PC-9 (cell line): ENCODE measurements at regions not wholly inside any gene's neighbourhood (a gene's known extent, or its start where the extent isn't known, plus 50 kb on each side); places are given as distances from the start of the nearest gene placed in this dataset.
A peak's percentile ranks its signal among the peaks of the same experiment; 100 is the strongest.

ENCODE experiments used
- BruUV-seq: library from RNA; stranded (reverse); fragments of 400-500 nt; replicated peaks from 2 replicates; lab custom pipeline; 2021; lab: Mats Ljungman, UMichigan
- CTCF ChIA-PET: fragments of 300-600 bp; sonication (Branson Sonifier 250); formaldehyde crosslinking; loops from one replicate; lab custom pipeline; 2022; ENCODE audit warnings: antibody characterized with exemption; lab: Charles Lee
- POLR2A ChIA-PET: fragments of 300-600 bp; sonication (Branson Sonifier 250); formaldehyde crosslinking; loops from one replicate; lab custom pipeline; 2022; ENCODE audit warnings: antibody characterized with exemption; ENCODE audit not compliant: unreplicated experiment; lab: Charles Lee
- DNase-seq, 2 experiments: peaks; one replicate each; pipeline versions ENCODE4 v3.0.0 to v3.0.0-alpha.2; 2015 to 2022; ENCODE audit warnings: mixed read lengths in 1 of 2
- H2AFZ ChIP-seq: fragments of 200-600 bp; sonication (generic); 2 replicates; pipeline ENCODE4 v1.8.1; 2017; ENCODE audit warnings: antibody characterized with exemption
- H3F3A ChIP-seq: fragments of 200-600 bp; sonication (generic); 2 replicates; pipeline ENCODE4 v1.8.1; 2017; ENCODE audit warnings: antibody characterized with exemption, mild to moderate bottlenecking, low read depth; ENCODE audit not compliant: insufficient read depth
- H3K27ac ChIP-seq: fragments of 200-600 bp; sonication (generic); 2 replicates; pipeline ENCODE4 v1.6.1; 2016; ENCODE audit warnings: mixed run types
- H3K27me3 ChIP-seq: fragments of 200-600 bp; sonication (generic); 2 replicates; pipeline ENCODE4 v1.6.1; 2016; ENCODE audit warnings: low read depth, mixed run types; ENCODE audit not compliant: insufficient read depth
- H3K36me3 ChIP-seq: fragments of 200-600 bp; sonication (generic); 2 replicates; pipeline ENCODE4 v1.6.1; 2016; ENCODE audit warnings: low read depth, mixed run types
- H3K4me1 ChIP-seq: fragments of 200-600 bp; sonication (generic); replicated peaks from 2 replicates; pipeline ENCODE4 v1.6.1; 2016; ENCODE audit warnings: mixed run types; ENCODE audit not compliant: insufficient read depth
- H3K4me2 ChIP-seq: fragments of 200-600 bp; sonication (generic); 2 replicates; pipeline ENCODE4 v1.6.1; 2017; ENCODE audit warnings: mixed run types
- H3K4me3 ChIP-seq: fragments of 200-600 bp; sonication (generic); 2 replicates; pipeline ENCODE4 v1.6.1; 2016; ENCODE audit warnings: mixed run types
- H3K79me2 ChIP-seq: fragments of 200-600 bp; sonication (generic); 2 replicates; pipeline ENCODE4 v1.6.1; 2017; ENCODE audit warnings: low read depth, mixed run types
- H3K9me2 ChIP-seq: fragments of 200-600 bp; sonication (generic); 2 replicates; pipeline ENCODE4 v1.8.1; 2017; ENCODE audit warnings: mild to moderate bottlenecking; ENCODE audit not compliant: insufficient read depth
- H3K9me3 ChIP-seq: fragments of 200-600 bp; sonication (generic); 2 replicates; pipeline ENCODE4 v1.8.1; 2016; ENCODE audit warnings: low read depth; ENCODE audit not compliant: insufficient read depth
- H4K20me1 ChIP-seq: fragments of 200-600 bp; sonication (generic); 2 replicates; pipeline ENCODE4 v1.8.1; 2017; ENCODE audit not compliant: insufficient read depth
- EZH2 ChIP-seq: fragments of 200-600 bp; sonication (generic); IDR thresholded peaks from 2 replicates; pipeline ENCODE4 v1.8.0; 2017; ENCODE audit warnings: antibody characterized with exemption, low read depth
- intact Hi-C: fragments of 100-400 bp; cut with micrococcal nuclease; formaldehyde crosslinking; loops from one replicate; pipeline ENCODE4 v1.10.0; 2022; ENCODE audit not compliant: unreplicated experiment
- TF ChIP-seq, protein P1 (sequence below): fragments of 200-600 bp; sonication (generic); conservative IDR thresholded peaks from 2 replicates; pipeline ENCODE4 v1.6.1; 2017; ENCODE audit warnings: mixed run types, antibody characterized with exemption, mild to moderate bottlenecking, moderate library complexity

DNA sequence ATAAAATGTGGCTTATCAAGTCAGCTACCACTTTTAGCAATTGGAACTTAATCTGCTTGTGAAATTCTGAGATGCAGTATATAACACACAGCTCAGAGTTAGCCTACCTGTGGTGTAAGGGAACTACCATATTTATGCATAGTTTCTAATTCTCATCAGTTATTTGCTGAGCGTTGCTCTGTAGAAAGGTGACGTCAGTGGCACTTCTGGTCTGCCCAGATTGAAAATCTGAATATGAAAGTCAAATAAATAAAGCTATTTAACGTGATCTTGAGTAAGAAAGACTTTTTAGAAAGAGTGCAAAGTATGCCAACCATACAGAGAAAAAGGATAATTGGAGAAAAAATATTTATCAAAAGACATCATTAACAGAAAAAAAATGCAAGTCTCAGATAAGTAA lies 938.9 kb upstream of the NOVA1 start:
- CTCF ChIA-PET, result no interaction called here
- no peaks in the 10 kb centered on the region for H3K36me3 ChIP-seq
- H3K4me3 ChIP-seq, result no peak overlapping the region
- H3K9me3 ChIP-seq, result no peaks in the 10 kb centered on the region
- H4K20me1 ChIP-seq, result no peaks in the 10 kb centered on the region
- H3K4me2 ChIP-seq, result no peak overlapping the region
- H3K4me1 ChIP-seq, result no peaks in the 10 kb centered on the region
- no peak for TF ChIP-seq EZH2
- TF ChIP-seq, protein P1, sequence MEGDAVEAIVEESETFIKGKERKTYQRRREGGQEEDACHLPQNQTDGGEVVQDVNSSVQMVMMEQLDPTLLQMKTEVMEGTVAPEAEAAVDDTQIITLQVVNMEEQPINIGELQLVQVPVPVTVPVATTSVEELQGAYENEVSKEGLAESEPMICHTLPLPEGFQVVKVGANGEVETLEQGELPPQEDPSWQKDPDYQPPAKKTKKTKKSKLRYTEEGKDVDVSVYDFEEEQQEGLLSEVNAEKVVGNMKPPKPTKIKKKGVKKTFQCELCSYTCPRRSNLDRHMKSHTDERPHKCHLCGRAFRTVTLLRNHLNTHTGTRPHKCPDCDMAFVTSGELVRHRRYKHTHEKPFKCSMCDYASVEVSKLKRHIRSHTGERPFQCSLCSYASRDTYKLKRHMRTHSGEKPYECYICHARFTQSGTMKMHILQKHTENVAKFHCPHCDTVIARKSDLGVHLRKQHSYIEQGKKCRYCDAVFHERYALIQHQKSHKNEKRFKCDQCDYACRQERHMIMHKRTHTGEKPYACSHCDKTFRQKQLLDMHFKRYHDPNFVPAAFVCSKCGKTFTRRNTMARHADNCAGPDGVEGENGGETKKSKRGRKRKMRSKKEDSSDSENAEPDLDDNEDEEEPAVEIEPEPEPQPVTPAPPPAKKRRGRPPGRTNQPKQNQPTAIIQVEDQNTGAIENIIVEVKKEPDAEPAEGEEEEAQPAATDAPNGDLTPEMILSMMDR, result no peak
- no peaks in the 10 kb centered on the region for H3K79me2 ChIP-seq
- no peaks in the 10 kb centered on the region for H3K9me2 ChIP-seq
- H3F3A ChIP-seq, result no peaks in the 10 kb centered on the region
- POLR2A ChIA-PET, result no interaction called here
- H3K27ac ChIP-seq, result no peak overlapping the region
- no TSS peak for BruUV-seq
- H3K27me3 ChIP-seq, result no peaks in the 10 kb centered on the region
- intact Hi-C loops, result no loop called here
- no peak for DNase-seq
- no peak overlapping the region for H2AFZ ChIP-seq

DNA sequence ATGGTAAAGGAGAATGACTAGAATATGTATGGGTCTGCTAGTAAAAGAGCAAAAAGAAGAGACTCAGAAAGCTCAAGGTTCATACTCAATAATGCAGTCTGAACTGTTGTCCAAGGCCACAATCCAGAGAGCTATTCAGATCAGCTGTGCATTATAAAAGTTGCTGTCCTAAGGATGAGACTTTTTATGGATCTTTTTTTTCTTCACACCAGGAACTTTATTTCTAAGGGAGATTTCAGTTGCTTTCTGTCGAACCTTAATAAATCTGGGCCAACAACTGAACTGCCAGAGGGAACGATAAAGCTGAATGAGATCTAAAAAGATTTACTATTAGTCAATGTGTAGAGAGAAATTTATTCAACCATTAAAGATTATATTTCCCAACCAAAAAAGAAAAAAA lies 948.3 kb upstream of the NOVA1 start:
- intact Hi-C loops, result no loop called here
- Histone ChIP-seq H3K9me2 (no peaks in the 10 kb centered on the region), H3K27me3 (no peaks in the 10 kb centered on the region), H3F3A (no peaks in the 10 kb centered on the region), H3K79me2 (no peaks in the 10 kb centered on the region), H4K20me1 (no peaks in the 10 kb centered on the region), H3K9me3 (no peaks in the 10 kb centered on the region), H3K27ac (no peak overlapping the region), H3K4me3 (no peak overlapping the region), H3K4me2 (no peak overlapping the region), H3K36me3 (no peaks in the 10 kb centered on the region), H2AFZ (no peak overlapping the region), H3K4me1 (no peaks in the 10 kb centered on the region)
- TF ChIP-seq, protein P1, result no peak
- no peak for TF ChIP-seq EZH2
- CTCF ChIA-PET, result no interaction called here
- no TSS peak for BruUV-seq
- DNase-seq, result no peak
- POLR2A ChIA-PET, result no interaction called here

DNA sequence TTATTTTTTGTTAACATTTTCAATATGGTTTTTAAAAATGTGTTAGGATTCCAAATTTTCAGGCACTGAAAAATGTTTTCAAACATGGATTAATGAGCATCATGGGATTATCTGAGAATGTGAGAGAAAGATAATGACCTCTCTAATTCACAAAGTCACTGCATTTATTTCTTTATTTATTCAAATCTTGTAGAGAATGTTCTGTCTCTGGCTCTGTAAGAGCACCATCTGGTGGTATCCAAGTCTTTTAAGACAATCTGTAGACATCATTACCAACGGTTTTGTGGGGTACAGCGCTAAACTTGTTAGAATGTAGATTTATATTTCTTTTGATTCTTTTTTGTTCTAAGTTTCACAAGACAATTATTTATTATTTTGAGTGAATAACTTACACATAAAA lies 956.0 kb upstream of the NOVA1 start:
- Histone ChIP-seq H4K20me1 (no peaks in the 10 kb centered on the region), H3K27ac (no peak overlapping the region), H3K4me1 (no peaks in the 10 kb centered on the region), H3K9me2 (no peaks in the 10 kb centered on the region), H3K4me3 (no peak overlapping the region), H3K27me3 (no peaks in the 10 kb centered on the region), H3F3A (no peaks in the 10 kb centered on the region), H3K4me2 (no peak overlapping the region), H3K9me3 (no peaks in the 10 kb centered on the region), H3K36me3 (no peaks in the 10 kb centered on the region), H3K79me2 (no peaks in the 10 kb centered on the region), H2AFZ (no peak overlapping the region)
- ChIA-PET POLR2A (no interaction called here), CTCF (no interaction called here)
- no peak for TF ChIP-seq EZH2
- TF ChIP-seq, protein P1, result peak; percentile 31; the same call in 1 of the 2 replicates
- no peak for DNase-seq
- intact Hi-C loops, result no loop called here
- BruUV-seq, result no TSS peak
